ENCODE measurements at regions not wholly inside any gene's neighbourhood (a gene's known extent, or its start where the extent isn't known, plus 50 kb on each side); places are given as distances from the start of the nearest gene placed in this dataset.
"Not testable (repeated sequence)": the region's sequence is repeated elsewhere in the genome, so short reads cannot be mapped to it uniquely, and the experiment has no call there.

DNA sequence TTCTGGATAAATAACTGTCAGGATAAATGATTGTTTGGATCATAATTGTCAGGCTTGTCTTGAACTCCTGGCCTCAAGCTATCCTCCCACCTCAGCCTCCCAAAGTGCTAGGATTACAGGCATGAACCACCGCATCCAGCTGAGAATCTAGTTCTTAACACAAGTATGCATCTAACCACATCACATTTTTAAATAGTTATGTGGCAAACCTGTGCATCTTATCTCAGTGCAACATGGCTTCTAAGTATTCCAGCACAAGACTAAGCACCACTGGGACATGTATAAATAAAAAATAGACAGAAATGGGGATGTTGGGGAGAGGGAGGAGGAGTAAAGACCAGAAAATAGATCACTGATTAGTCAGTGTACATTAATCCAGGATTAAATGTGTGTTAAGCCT, 74.7 kb upstream of the TBL1X start:
- DNase-seq, result no peak

DNA sequence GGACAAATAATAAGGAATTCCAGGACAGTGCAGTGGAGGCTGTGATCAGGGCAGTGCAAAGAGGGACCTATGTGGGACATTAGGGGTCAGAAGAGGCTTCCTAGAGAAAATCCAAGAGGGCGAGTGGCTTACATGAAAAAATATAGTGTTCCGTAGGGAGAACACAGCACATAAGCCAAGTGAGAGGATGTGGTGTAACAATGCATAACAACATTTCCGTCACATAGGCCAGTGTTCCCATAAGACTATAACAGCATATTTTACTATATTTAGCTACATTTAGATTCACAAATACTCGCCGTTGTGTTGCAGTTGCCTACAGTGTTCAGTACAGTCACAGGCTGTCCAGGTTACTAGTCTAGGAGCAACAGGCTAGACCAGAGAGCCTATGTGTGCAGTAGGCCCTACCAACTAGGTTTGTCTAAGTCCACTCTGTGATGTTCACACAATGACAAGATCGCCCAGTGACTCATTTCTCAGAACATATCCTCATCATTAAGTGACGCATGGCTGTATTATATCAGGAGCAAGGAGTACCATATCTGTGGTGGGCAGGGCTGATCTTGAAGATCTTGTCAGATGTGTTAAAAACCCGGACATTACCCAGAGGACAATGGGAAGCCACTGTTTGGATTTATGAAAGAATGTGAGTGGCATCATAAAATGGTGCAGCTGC, 74.0 kb upstream of the TBL1X start:
- no peak for DNase-seq

GRCh38 chrX:9392445-9392844, 72.4 kb upstream of the TBL1X start:
- DNase-seq, result no peak

- DNase-seq, result no peak
Measured at GRCh38 chrX:9393571-9393970, 71.3 kb upstream of the TBL1X start.

GRCh38 chrX:9394212-9394611, 70.6 kb upstream of the TBL1X start:
- no peak for DNase-seq

GRCh38 chrX:9396930-9397329, 67.9 kb upstream of the TBL1X start:
- no peak for DNase-seq

- no peak for DNase-seq
Measured at GRCh38 chrX:9401051-9401450, 63.8 kb upstream of the TBL1X start.

- DNase-seq, result no peak
Measured at GRCh38 chrX:9403374-9403773, 61.5 kb upstream of the TBL1X start.

DNA sequence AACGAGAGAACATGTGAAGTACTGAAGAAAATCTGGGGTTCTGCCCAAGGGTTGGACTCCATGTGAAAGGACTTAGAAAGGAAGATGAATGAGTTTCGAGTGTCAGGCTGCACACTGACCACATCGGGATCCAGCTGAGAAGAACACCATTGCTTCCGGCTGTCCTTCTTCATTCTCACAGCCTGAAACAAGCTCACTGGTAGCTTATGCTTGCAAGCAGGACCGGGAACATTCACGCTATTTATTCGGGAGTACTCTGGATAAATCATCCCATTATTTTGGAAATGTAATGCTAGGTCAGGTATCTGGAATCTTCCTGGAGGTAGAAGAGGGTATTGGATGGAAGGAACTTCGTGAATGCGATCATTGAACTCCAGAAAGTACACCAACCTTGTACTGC, 59.2 kb upstream of the TBL1X start:
- not testable (repeated sequence) for DNase-seq

GRCh38 chrX:9410889-9411288, 54.0 kb upstream of the TBL1X start:
- DNase-seq, result not testable (repeated sequence)

DNA sequence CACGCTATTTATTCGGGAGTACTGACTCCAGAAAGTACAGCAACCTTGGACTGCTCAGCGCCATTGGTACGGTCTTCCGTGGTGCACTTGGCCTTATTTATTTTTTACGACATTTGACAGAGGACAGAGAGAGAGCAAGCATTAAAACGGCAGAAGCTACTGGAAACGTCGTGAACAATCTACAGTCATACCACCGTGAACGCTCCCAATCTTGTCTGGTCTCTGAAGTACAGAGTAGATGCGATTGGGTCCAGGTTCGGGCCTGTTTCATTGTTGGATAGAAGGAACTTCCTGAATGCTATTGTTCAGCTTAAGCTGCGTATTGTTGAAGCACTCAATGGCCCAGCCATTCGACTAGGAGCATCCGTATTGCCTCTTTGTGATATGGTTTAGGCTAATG, 53.2 kb upstream of the TBL1X start:
- DNase-seq, result not testable (repeated sequence)

DNA sequence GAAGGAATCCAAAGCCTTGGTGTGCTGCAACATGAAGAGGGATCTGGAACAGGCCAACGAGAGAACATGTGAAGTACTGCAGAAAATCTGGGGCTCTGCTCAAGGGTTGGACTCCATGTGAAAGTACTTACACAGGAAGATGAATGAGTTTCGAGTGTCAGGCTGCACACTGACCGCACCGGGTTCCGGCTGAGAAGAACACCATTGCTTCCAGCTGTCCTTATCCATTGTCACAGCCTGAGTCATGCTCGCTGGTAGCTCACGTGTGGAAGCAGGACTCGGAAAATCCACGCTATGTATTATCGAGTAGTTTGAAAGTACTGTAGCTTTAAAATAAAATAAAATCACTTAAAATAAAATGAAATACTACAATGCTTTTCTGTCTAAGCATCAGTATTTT, 50.4 kb upstream of the TBL1X start:
- DNase-seq, result no peak

All from amniotic stem cell (primary cell).